K562 (cell line): ENCODE measurements at regions not wholly inside any gene's neighbourhood (a gene's known extent, or its start where the extent isn't known, plus 50 kb on each side); places are given as distances from the start of the nearest gene placed in this dataset.

Source experiments
- ATAC-seq: fragments of 200-7000 bp; cut with Tn5 transposase; 3 replicates; pipeline ENCODE4 v1.9.1; 2020; ENCODE audit warnings: moderate library complexity
- BruUV-seq: library from RNA; stranded (reverse); fragments of 400-500 nt; replicated peaks from 2 replicates; lab custom pipeline; 2021; lab: Mats Ljungman, UMichigan
- CTCF ChIA-PET: fragments of 300-600 bp; formaldehyde crosslinking; extraction: SDS; loops from one replicate; lab custom pipeline; 2021; ENCODE audit warnings: low intra/inter-chr PET ratio; lab: Yijun Ruan, JAX
- POLR2A ChIA-PET: fragments of 300-600, 350-650 bp; sonication (Branson Sonifier 250); formaldehyde crosslinking; extraction: SDS; loops from one replicate; lab custom pipeline; 2021; ENCODE audit warnings: antibody characterized with exemption, inconsistent platforms; lab: Yijun Ruan, JAX
- DNase-seq, 4 experiments: peaks; one replicate each; pipeline versions ENCODE4 v3.0.0 to v3.0.0-alpha.2; 2011 to 2018; ENCODE audit warnings: low spot score in 3 of 4, mixed read lengths in 3 of 4; ENCODE audit errors: extremely low read depth in 1 of 4
- FAIRE-seq: peaks from 2 replicates; lab custom pipeline; 2011; peaks lifted over from hg19 to GRCh38; lab: Jason Lieb, UNC
- H2AFZ ChIP-seq: 2 replicates; pipeline ENCODE4 v1.6.0; 2011; ENCODE audit warnings: low read depth, low read length, control low read depth, inconsistent platforms
- H3K27ac ChIP-seq: fragments of 200-600 bp; 3 replicates; pipeline ENCODE4 v1.8.0; 2011; ENCODE audit warnings: low read depth, mild to moderate bottlenecking, control low read depth, inconsistent platforms, low read length, moderate library complexity, mixed read lengths; ENCODE audit errors: extremely low read depth
- H3K27me3 ChIP-seq, 2 experiments: fragments of 300-600 bp in 1 of 2; 2 replicates in 1 of 2; 3 replicates in 1 of 2; pipeline versions ENCODE4 v1.6.0 to v1.8.0; 2011; ENCODE audit warnings: inconsistent platforms in 2 of 2, low read length in 2 of 2, mild to moderate bottlenecking in 1 of 2, mixed read lengths in 1 of 2, moderate library complexity in 1 of 2; ENCODE audit not compliant: control insufficient read depth in 2 of 2, insufficient read depth in 2 of 2
- H3K36me3 ChIP-seq: fragments of 300-600 bp; 3 replicates; pipeline ENCODE4 v1.8.0; 2011; ENCODE audit warnings: mild to moderate bottlenecking, low read length, inconsistent platforms; ENCODE audit not compliant: control insufficient read depth, insufficient read depth
- H3K4me1 ChIP-seq, 2 experiments: fragments of 200-600 bp in 1 of 2; replicated peaks in 1 of 2; 2 replicates in 1 of 2; 3 replicates in 1 of 2; pipeline versions ENCODE4 v1.5.1 to v1.8.0; 2011; ENCODE audit warnings: inconsistent platforms in 2 of 2, low read length in 2 of 2, mild to moderate bottlenecking in 1 of 2, mixed read lengths in 1 of 2, moderate library complexity in 1 of 2; ENCODE audit not compliant: control insufficient read depth in 2 of 2, insufficient read depth in 2 of 2
- H3K4me2 ChIP-seq: 2 replicates; pipeline ENCODE4 v1.6.1; 2011; ENCODE audit warnings: low read length, control low read depth, inconsistent platforms, mixed read lengths; ENCODE audit not compliant: insufficient read depth
- H3K4me3 ChIP-seq: fragments of 200-600 bp; sonication (generic), shearing (Covaris generic); 2 replicates; pipeline ENCODE4 v1.5.1; 2016; ENCODE audit warnings: control low read depth, inconsistent platforms
- H3K79me2 ChIP-seq: fragments of 200-600 bp; 3 replicates; pipeline ENCODE4 v1.8.0; 2011; ENCODE audit warnings: low read length, inconsistent platforms; ENCODE audit not compliant: control insufficient read depth, insufficient read depth
- H3K9ac ChIP-seq, 2 experiments: 2 replicates each; pipeline versions ENCODE4 v1.6.0 to v1.6.1; 2011; ENCODE audit warnings: low read depth in 2 of 2, low read length in 2 of 2, control low read depth in 1 of 2, inconsistent platforms in 1 of 2, mild to moderate bottlenecking in 1 of 2, mixed read lengths in 1 of 2; ENCODE audit not compliant: insufficient read depth in 1 of 2
- H3K9me1 ChIP-seq: one replicate; pipeline ENCODE4 v1.6.0; 2011; ENCODE audit warnings: inconsistent platforms, mild to moderate bottlenecking, low read length, moderate library complexity; ENCODE audit not compliant: control insufficient read depth, insufficient read depth
- H3K9me3 ChIP-seq: replicated peaks from 2 replicates; pipeline ENCODE4 v1.5.1; 2011; ENCODE audit warnings: low read depth, low read length, inconsistent platforms; ENCODE audit not compliant: control insufficient read depth, insufficient read depth
- H4K20me1 ChIP-seq: replicated peaks from 2 replicates; pipeline ENCODE4 v1.6.1; 2011; ENCODE audit warnings: low read length, inconsistent platforms, mixed read lengths; ENCODE audit not compliant: control insufficient read depth, insufficient read depth
- C11orf30 ChIP-seq: fragments of 450-650 bp; IDR thresholded peaks from 2 replicates; pipeline ENCODE4 v1.6.1; 2016; ENCODE audit warnings: low read depth, mild to moderate bottlenecking
- ETV1 ChIP-seq: fragments of 450-650 bp; conservative IDR thresholded peaks from 2 replicates; pipeline ENCODE4 v1.6.1; 2016; ENCODE audit warnings: missing genetic modification characterization, control low read depth, low read depth, missing compliant biosample characterization
- HDAC1 ChIP-seq, 2 experiments: fragments of 450-650 bp; IDR thresholded peaks; 2 replicates each; pipeline ENCODE4 v1.6.1; 2016 to 2017; ENCODE audit warnings: inconsistent platforms in 1 of 2, mild to moderate bottlenecking in 1 of 2, moderate library complexity in 1 of 2
- HNRNPH1 ChIP-seq: fragments of 200-400 bp; formaldehyde crosslinking; optimal IDR thresholded peaks from 2 replicates; pipeline ENCODE3; 2017; ENCODE audit warnings: low read depth, mild to moderate bottlenecking, low read length, moderate library complexity
- MAFF ChIP-seq: IDR thresholded peaks from 2 replicates; pipeline ENCODE4 v1.6.1; 2012; ENCODE audit warnings: low read length, improper control_type of control experiment
- MAFG ChIP-seq: fragments of 450-650 bp; conservative IDR thresholded peaks from 2 replicates; pipeline ENCODE4 v1.6.1; 2016; ENCODE audit warnings: missing genetic modification characterization, missing compliant biosample characterization
- MAFK ChIP-seq: IDR thresholded peaks from 2 replicates; pipeline ENCODE4 v1.6.1; 2011; ENCODE audit warnings: low read length, improper control_type of control experiment
- SMARCB1 ChIP-seq: IDR thresholded peaks from 2 replicates; pipeline ENCODE4 v1.6.1; 2011; ENCODE audit warnings: improper control_type of control experiment, low read depth; ENCODE audit not compliant: insufficient read length
- ZNF121 ChIP-seq: sonication (generic); formaldehyde crosslinking; conservative IDR thresholded peaks from 2 replicates; pipeline ENCODE4 v1.8.0; 2022; ENCODE audit warnings: missing genetic modification reagents
- ZNF316 ChIP-seq: fragments of 450-650 bp; IDR thresholded peaks from 2 replicates; pipeline ENCODE4 v1.6.1; 2016
- WGBS: fragments of 100-300 bp; shearing (Covaris generic); methylation state at CpG from one replicate; pipeline ENCODE4 v1.1.6; 2016; ENCODE audit warnings: low coverage, mixed read lengths; ENCODE audit not compliant: insufficient coverage; ENCODE audit errors: missing lambda C conversion rate; 5-methylcytosine and 5-hydroxymethylcytosine counted together
- in situ Hi-C: fragments of 300-500 bp; cut with MboI; formaldehyde crosslinking; loops from 4 replicates; pipeline ENCODE4 v1.15.0; 2018; ENCODE audit warnings: inconsistent platforms, mixed read lengths
- intact Hi-C: fragments of 100-400 bp; cut with micrococcal nuclease; formaldehyde crosslinking; loops from 2 replicates; pipeline ENCODE4 v1.14.2; 2022

GRCh38 chr4:44908565-44908964, 182.2 kb upstream of the GNPDA2 start:
- ChIA-PET CTCF (no interaction called here), POLR2A (no interaction called here)
- no peak for DNase-seq
- FAIRE-seq: no peak
- H3K27me3 ChIP-seq: no peaks in the 10 kb centered on the region
- intact Hi-C loops: no loop called here
- H2AFZ ChIP-seq: no peak overlapping the region
- no TSS peak for BruUV-seq
- H3K27ac ChIP-seq: no peak overlapping the region
- H3K36me3 ChIP-seq: no peaks in the 10 kb centered on the region
- no peaks in the 10 kb centered on the region for H3K9me1 ChIP-seq
- no peak overlapping the region for H3K4me2 ChIP-seq
- no peaks in the 10 kb centered on the region for H3K4me1 ChIP-seq
- peak; percentile 51 for TF ChIP-seq ZNF316
- TF ChIP-seq MAFK: peak; percentile 14; the same call in 1 of the 2 replicates
- TF ChIP-seq MAFF: peak; percentile 38
- TF ChIP-seq C11orf30: 0 out of 2 replicates have a peak, but pooled peaks have one; percentile 18
- TF ChIP-seq HDAC1 (IDR thresholded peaks at IDR 0.05): no peak
- TF ChIP-seq ZNF121: no peak
- TF ChIP-seq MAFG (tag): 0 out of 2 replicates have a peak, but pooled peaks have one; percentile 9
- no peak for TF ChIP-seq ETV1 (tag)
- no peak for TF ChIP-seq HNRNPH1
- TF ChIP-seq SMARCB1: no peak
- H3K9ac ChIP-seq: no peak overlapping the region
- 0% methylated on average over 1 of the region's 1 CpG for WGBS
- in situ Hi-C loops: no loop called here
- H4K20me1 ChIP-seq: no peaks in the 10 kb centered on the region
- H3K9me3 ChIP-seq: no peaks in the 10 kb centered on the region
- no peaks in the 10 kb centered on the region for H3K79me2 ChIP-seq
- H3K4me3 ChIP-seq: no peak overlapping the region
- ATAC-seq: no peak
